HepG2 (cell line): ENCODE measurements at regions not wholly inside any gene's neighbourhood (a gene's known extent, or its start where the extent isn't known, plus 50 kb on each side); places are given as distances from the start of the nearest gene placed in this dataset.

Experiments
- ATAC-seq: fragments of 200-7000 bp; cut with Tn5 transposase; 3 replicates; pipeline ENCODE4 v1.9.1; 2020; ENCODE audit warnings: mild to moderate bottlenecking, moderate library complexity
- BruUV-seq: library from RNA; stranded (reverse); fragments of 400-500 nt; replicated peaks from 2 replicates; lab custom pipeline; 2021; lab: Mats Ljungman, UMichigan
- CTCF ChIA-PET: fragments of 300-600 bp; formaldehyde crosslinking; extraction: SDS; loops from one replicate; lab custom pipeline; 2021; ENCODE audit warnings: low total read pairs, inconsistent platforms, low intra/inter-chr PET ratio; lab: Yijun Ruan, JAX
- POLR2A ChIA-PET: fragments of 350-600 bp; sonication (Branson Sonifier 250); formaldehyde crosslinking; loops from one replicate; lab custom pipeline; 2020; ENCODE audit warnings: antibody characterized with exemption, inconsistent platforms; lab: Yijun Ruan, JAX
- DNase-seq: peaks from one replicate; pipeline ENCODE4 v3.0.0-alpha.2; 2015; ENCODE audit warnings: low spot score
- FAIRE-seq: peaks from 3 replicates; lab custom pipeline; 2011; peaks lifted over from hg19 to GRCh38; lab: Jason Lieb, UNC
- H2AFZ ChIP-seq: one replicate; pipeline ENCODE4 v1.6.1; 2011; ENCODE audit warnings: low read length, inconsistent platforms
- H3K27ac ChIP-seq: fragments of 300-600 bp; 3 replicates; pipeline ENCODE4 v1.8.0; 2011; ENCODE audit warnings: mixed run types, mild to moderate bottlenecking, mixed read lengths, low read length, inconsistent platforms; ENCODE audit not compliant: insufficient read depth; ENCODE audit errors: extremely low read length
- H3K27me3 ChIP-seq, 2 experiments: fragments of 200-600 bp in 1 of 2; 2 replicates in 1 of 2; 3 replicates in 1 of 2; pipeline versions ENCODE4 v1.6.0 to v1.8.0; 2011; ENCODE audit warnings: low read length in 2 of 2, mild to moderate bottlenecking in 2 of 2, moderate library complexity in 2 of 2, inconsistent platforms in 1 of 2; ENCODE audit not compliant: insufficient read depth in 2 of 2, control insufficient read depth in 1 of 2
- H3K36me3 ChIP-seq, 2 experiments: fragments of 200-600 bp in 1 of 2; replicated peaks in 1 of 2; 2 replicates in 1 of 2; 3 replicates in 1 of 2; pipeline versions ENCODE4 v1.5.1 to v1.8.0; 2011; ENCODE audit warnings: low read length in 2 of 2, inconsistent platforms in 1 of 2; ENCODE audit not compliant: insufficient read depth in 2 of 2, control insufficient read depth in 1 of 2
- H3K4me1 ChIP-seq: 2 replicates; pipeline ENCODE4 v1.5.1; 2012; ENCODE audit warnings: low read length, inconsistent platforms; ENCODE audit not compliant: insufficient read depth
- H3K4me2 ChIP-seq: 2 replicates; pipeline ENCODE4 v1.6.0; 2011; ENCODE audit warnings: low read depth, low read length, inconsistent platforms
- H3K4me3 ChIP-seq, 3 experiments: fragments of 200-600 bp in 1 of 3; sonication (generic), shearing (Covaris generic) in 1 of 3; replicated peaks in 1 of 3; 2 replicates each; pipeline ENCODE4 v1.5.1; 2011 to 2016; ENCODE audit warnings: low read length in 3 of 3, inconsistent platforms in 2 of 3, low read depth in 2 of 3, mild to moderate bottlenecking in 2 of 3, control low read depth in 1 of 3, mixed read lengths in 1 of 3; ENCODE audit not compliant: insufficient read depth in 1 of 3
- H3K79me2 ChIP-seq: one replicate; pipeline ENCODE4 v1.6.1; 2011; ENCODE audit warnings: low read length, inconsistent platforms; ENCODE audit not compliant: insufficient read depth
- H3K9ac ChIP-seq: 2 replicates; pipeline ENCODE4 v1.6.0; 2011; ENCODE audit warnings: mild to moderate bottlenecking, low read depth, low read length, inconsistent platforms; ENCODE audit not compliant: insufficient read depth
- H3K9me3 ChIP-seq: 2 replicates; pipeline ENCODE4 v1.5.1; 2012; ENCODE audit warnings: mild to moderate bottlenecking, low read length
- H4K20me1 ChIP-seq: 2 replicates; pipeline ENCODE4 v1.6.0; 2011; ENCODE audit warnings: inconsistent platforms, mild to moderate bottlenecking, low read length, moderate library complexity; ENCODE audit not compliant: insufficient read depth
- DDIT3 ChIP-seq: sonication (generic); formaldehyde crosslinking; IDR thresholded peaks from 2 replicates; pipeline ENCODE4 v1.4.0; 2020; ENCODE audit warnings: mild to moderate bottlenecking, missing genetic modification reagents
- E2F1 ChIP-seq: sonication (generic); formaldehyde crosslinking; IDR thresholded peaks from 2 replicates; pipeline ENCODE4 v1.5.0; 2020; ENCODE audit warnings: missing genetic modification reagents
- HDAC6 ChIP-seq: fragments of 200-600 bp; sonication (generic); IDR thresholded peaks from 2 replicates; pipeline ENCODE4 v1.7.0; 2017; ENCODE audit warnings: mild to moderate bottlenecking, antibody characterized with exemption, low read length, low read depth
- NKX3-1 ChIP-seq: sonication (generic); formaldehyde crosslinking; IDR thresholded peaks from 2 replicates; pipeline ENCODE4 v1.5.0; 2020; ENCODE audit warnings: missing genetic modification reagents
- PREB ChIP-seq: sonication (generic); formaldehyde crosslinking; IDR thresholded peaks from 2 replicates; pipeline ENCODE4 v1.4.0; 2020; ENCODE audit warnings: missing genetic modification reagents
- ZFP36L2 ChIP-seq: sonication (generic); formaldehyde crosslinking; IDR thresholded peaks from 2 replicates; pipeline ENCODE4 v1.4.0; 2020; ENCODE audit warnings: missing genetic modification reagents
- ZNF235 ChIP-seq: sonication (generic); formaldehyde crosslinking; IDR thresholded peaks from 2 replicates; pipeline ENCODE4 v1.8.1; 2023; ENCODE audit warnings: mild to moderate bottlenecking, missing genetic modification reagents, borderline replicate concordance
- ZNF431 ChIP-seq: sonication (generic); formaldehyde crosslinking; IDR thresholded peaks from 2 replicates; pipeline ENCODE4 v1.9.0; 2022; ENCODE audit warnings: missing genetic modification reagents, low read depth, mild to moderate bottlenecking, borderline replicate concordance
- ZZZ3 ChIP-seq: sonication (generic); formaldehyde crosslinking; IDR thresholded peaks from 2 replicates; pipeline ENCODE4 v1.4.0; 2020; ENCODE audit warnings: missing genetic modification reagents, mild to moderate bottlenecking, borderline replicate concordance
- WGBS: methylation state at CpG from one replicate; pipeline ENCODE4 v1.1.6; 2017; ENCODE audit warnings: low lambda C conversion rate; 5-methylcytosine and 5-hydroxymethylcytosine counted together
- in situ Hi-C: cut with HindIII; loops from 2 replicates; pipeline ENCODE4 v1.10.0; 2017; ENCODE audit warnings: low pct_unique_long_range_greater_than_20kb; ENCODE audit not compliant: extremely low pct_ligation_motif_present
- intact Hi-C: fragments of 100-400 bp; cut with micrococcal nuclease; formaldehyde crosslinking; loops from one replicate; pipeline ENCODE4 v1.10.0; 2022; ENCODE audit not compliant: unreplicated experiment

GRCh38 chr1:244187310-244187709 is 136.2 kb downstream of the ZBTB18 start:
- ChIA-PET POLR2A (no interaction called here), CTCF (no interaction called here)
- H3K27me3 ChIP-seq = peaks cover 0 to 5% of the 10 kb centered on the region in 2 experiments; a peak in 1 of 5 replicates
- H2AFZ ChIP-seq = no peak overlapping the region
- no peak for DNase-seq
- no peak overlapping the region for H3K27ac ChIP-seq
- ATAC-seq = no peak
- intact Hi-C loops = no loop called here
- H3K4me1 ChIP-seq = no peaks in the 10 kb centered on the region
- no peak overlapping the region for H3K9ac ChIP-seq
- WGBS = 66% methylated on average over 12 of the region's 12 CpGs
- H3K4me2 ChIP-seq = no peak overlapping the region
- FAIRE-seq = no peak
- in situ Hi-C loops = no loop called here
- no peaks in the 10 kb centered on the region for H4K20me1 ChIP-seq
- H3K9me3 ChIP-seq = no peaks in the 10 kb centered on the region
- BruUV-seq = no TSS peak
- no peaks in the 10 kb centered on the region for H3K36me3 ChIP-seq
- TF ChIP-seq ZNF431 (CRISPR knock-in tag) (no peak), ZNF235 (CRISPR knock-in tag) (no peak), E2F1 (CRISPR knock-in tag) (no peak), PREB (CRISPR knock-in tag) (no peak)
- no peaks in the 10 kb centered on the region for H3K79me2 ChIP-seq
- no peak overlapping the region for H3K4me3 ChIP-seq

GRCh38 chr1:244191581-244191980 is 140.5 kb downstream of the ZBTB18 start:
- intact Hi-C loops (no loop called here), in situ Hi-C loops (no loop called here)
- no peak overlapping the region for H3K4me2 ChIP-seq
- peaks cover 0 to 3% of the 10 kb centered on the region in 2 experiments; a peak in 1 of 5 replicates for H3K27me3 ChIP-seq
- WGBS = 61% methylated on average over 2 of the region's 5 CpGs
- BruUV-seq = no TSS peak
- TF ChIP-seq NKX3-1 (CRISPR knock-in tag) (no peak), ZFP36L2 (CRISPR knock-in tag) (no peak), ZZZ3 (no peak), HDAC6 (no peak), DDIT3 (CRISPR knock-in tag) (no peak)
- H3K27ac ChIP-seq = no peak overlapping the region
- no peak for DNase-seq
- H3K9me3 ChIP-seq = no peaks in the 10 kb centered on the region
- ChIA-PET POLR2A (no interaction called here), CTCF (no interaction called here)
- no peaks in the 10 kb centered on the region for H3K4me1 ChIP-seq
- no peak overlapping the region for H3K9ac ChIP-seq
- no peaks in the 10 kb centered on the region for H4K20me1 ChIP-seq
- H3K36me3 ChIP-seq = no peaks in the 10 kb centered on the region
- no peak overlapping the region for H2AFZ ChIP-seq
- no peak overlapping the region for H3K4me3 ChIP-seq
- no peaks in the 10 kb centered on the region for H3K79me2 ChIP-seq
- ATAC-seq = no peak
- FAIRE-seq = no peak
